IPS DF 4.7 (cell line): ENCODE measurements at regions not wholly inside any gene's neighbourhood (a gene's known extent, or its start where the extent isn't known, plus 50 kb on each side); places are given as distances from the start of the nearest gene placed in this dataset.
"Not testable (repeated sequence)": the region's sequence is repeated elsewhere in the genome, so short reads cannot be mapped to it uniquely, and the experiment has no call there.

Experiments
- DNase-seq: peaks from one replicate; pipeline ENCODE4 v3.0.0-alpha.2; 2013; ENCODE audit warnings: low spot score; ENCODE audit errors: extremely low read depth

DNA sequence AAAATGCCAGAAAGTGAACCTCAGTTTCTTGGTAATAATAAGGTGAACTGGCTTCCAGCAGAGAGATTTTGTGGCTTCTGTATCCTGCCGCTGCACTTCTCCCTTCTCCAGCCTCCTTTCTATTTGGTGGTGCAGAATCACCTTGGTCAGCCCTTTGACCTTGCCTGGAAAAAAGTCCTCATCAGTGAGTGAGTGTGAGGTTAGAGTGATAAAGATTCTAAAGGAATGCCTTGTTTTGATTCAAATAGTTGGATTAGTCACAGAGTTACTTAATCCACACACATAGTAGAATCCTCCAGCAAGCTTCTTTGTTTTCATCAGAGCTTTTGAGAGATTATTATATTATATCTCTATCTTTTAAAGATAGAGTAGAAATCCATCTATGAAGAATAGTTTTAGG is 140.9 kb downstream of the KCNRG start:
- no peak for DNase-seq

GRCh38 chr13:50156561-50157127 is 141.4 kb downstream of the KCNRG start:
- DNase-seq = no peak

- DNase-seq = no peak
Measured at GRCh38 chr13:50158385-50159165, 143.3 kb downstream of the KCNRG start.

GRCh38 chr13:50159607-50160006 is 144.4 kb downstream of the KCNRG start:
- DNase-seq = no peak

DNA sequence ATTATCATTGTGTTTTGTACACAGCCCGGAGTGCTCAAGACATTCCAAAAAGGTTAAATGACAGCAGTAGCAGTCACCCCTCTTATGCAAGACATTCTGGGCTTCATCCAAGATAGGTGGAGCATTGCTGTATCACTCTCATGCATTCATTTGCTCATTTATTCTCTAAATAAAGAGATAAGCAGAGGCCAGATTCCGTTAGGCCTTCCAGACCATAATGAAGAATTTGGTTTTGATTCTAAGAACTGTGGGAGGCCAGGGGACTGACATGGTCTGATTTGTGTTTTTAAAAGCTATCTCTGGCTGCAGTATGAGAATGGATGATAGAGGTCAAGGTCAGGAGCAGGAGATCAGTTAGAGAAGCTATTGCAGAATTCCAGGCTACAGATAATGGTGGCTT is 145.8 kb downstream of the KCNRG start:
- no peak for DNase-seq

DNA sequence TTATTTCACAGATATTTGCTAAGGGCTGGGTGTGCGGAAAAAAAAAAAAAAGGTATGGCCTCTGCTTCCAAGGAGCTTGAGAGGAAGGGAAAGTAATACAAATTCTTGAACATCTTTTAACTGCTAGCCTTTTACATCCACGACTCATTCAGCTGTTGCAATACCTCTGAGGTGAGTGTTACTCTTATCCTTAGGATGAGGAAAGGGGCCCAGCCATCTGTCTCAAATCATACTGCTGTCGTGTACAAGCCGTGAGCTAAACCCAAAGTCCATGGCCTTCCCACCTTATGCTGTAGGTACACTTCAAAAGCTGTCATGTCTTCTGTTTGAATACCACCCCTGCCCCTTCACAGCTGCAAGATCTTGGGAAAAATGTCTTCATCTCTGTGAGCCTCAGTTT is 146.8 kb downstream of the KCNRG start:
- DNase-seq = no peak

- no peak for DNase-seq
Measured at GRCh38 chr13:50162567-50162966, 147.3 kb downstream of the KCNRG start.

GRCh38 chr13:50167224-50167947 is 152.1 kb downstream of the KCNRG start:
- no peak for DNase-seq

GRCh38 chr13:50167967-50168366 is 152.7 kb downstream of the KCNRG start:
- no peak for DNase-seq

GRCh38 chr13:50168786-50169185 is 153.5 kb downstream of the KCNRG start:
- no peak for DNase-seq

- no peak for DNase-seq
Measured at GRCh38 chr13:50170447-50171037, 155.3 kb downstream of the KCNRG start.

DNA sequence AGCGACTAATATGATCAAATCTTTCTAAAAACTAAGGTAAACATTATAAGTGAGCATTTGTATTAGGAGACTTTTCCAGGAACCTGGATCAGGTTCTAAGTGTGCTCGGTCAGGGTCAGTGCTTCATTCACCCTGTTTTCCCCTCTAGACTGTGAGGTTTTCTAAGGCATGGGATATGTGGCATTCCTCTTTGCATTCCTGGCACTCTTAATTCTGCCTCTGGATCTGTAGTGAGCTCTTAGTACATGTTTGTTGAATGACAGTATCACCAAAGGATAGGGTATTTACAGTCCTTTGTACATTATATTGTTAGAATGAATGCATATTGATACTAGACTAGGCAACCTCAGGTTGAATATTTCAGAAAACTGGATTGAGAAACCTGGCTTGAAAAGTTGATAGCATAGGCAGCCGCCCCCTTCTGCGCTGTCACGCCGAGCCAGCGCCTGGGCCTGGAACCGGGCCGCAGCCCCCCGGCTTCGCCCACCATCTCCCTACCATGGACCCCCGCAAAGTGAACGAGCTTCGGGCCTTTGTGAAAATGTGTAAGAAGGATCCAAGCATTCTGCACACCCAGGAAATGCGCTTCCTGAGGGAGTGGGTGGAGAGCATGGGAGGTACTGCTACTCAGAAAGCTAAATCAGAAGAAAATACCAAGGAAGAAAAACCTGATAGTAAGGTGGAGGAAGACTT is 156.5 kb downstream of the KCNRG start:
- no peak for DNase-seq

GRCh38 chr13:50173045-50173444 is 157.8 kb downstream of the KCNRG start:
- DNase-seq = not testable (repeated sequence)

DNA sequence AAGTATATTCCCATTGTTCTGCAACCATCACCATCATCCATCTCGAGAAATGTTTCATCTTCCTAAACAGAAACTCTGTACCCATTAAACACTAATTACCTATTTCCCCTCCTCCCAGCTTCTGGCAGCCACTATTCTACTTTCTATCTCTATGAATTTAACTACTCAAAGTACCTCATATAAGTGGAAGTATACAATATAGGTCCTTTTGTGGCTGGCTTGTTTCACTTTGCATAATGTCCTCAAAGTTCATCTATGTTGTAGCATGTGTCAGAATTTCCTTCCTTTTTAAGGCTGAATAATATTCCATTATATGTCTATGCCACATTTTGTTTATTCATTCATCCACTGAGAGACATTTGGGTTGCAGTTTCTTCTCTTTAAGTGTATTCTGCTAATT is 159.4 kb downstream of the KCNRG start:
- DNase-seq = no peak

DNA sequence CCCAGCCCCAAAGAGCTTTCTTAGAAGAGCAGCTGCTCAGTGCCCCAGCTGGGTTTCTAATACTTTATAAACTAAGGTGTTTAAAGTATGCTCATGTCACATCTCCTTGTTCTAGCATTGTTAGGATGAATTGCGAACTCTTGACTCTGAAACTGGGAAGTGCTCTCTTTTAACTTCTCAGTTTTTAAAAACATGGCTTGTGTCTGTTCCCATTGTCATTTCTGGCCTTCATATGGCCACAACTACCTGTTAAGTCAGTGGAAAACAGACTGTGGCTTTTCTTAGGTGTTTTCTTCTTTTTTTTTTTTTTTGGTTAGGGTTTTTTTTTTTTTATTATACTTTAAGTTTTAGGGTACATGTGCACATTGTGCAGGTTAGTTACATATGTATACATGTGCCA is 164.7 kb downstream of the KCNRG start:
- no peak for DNase-seq

DNA sequence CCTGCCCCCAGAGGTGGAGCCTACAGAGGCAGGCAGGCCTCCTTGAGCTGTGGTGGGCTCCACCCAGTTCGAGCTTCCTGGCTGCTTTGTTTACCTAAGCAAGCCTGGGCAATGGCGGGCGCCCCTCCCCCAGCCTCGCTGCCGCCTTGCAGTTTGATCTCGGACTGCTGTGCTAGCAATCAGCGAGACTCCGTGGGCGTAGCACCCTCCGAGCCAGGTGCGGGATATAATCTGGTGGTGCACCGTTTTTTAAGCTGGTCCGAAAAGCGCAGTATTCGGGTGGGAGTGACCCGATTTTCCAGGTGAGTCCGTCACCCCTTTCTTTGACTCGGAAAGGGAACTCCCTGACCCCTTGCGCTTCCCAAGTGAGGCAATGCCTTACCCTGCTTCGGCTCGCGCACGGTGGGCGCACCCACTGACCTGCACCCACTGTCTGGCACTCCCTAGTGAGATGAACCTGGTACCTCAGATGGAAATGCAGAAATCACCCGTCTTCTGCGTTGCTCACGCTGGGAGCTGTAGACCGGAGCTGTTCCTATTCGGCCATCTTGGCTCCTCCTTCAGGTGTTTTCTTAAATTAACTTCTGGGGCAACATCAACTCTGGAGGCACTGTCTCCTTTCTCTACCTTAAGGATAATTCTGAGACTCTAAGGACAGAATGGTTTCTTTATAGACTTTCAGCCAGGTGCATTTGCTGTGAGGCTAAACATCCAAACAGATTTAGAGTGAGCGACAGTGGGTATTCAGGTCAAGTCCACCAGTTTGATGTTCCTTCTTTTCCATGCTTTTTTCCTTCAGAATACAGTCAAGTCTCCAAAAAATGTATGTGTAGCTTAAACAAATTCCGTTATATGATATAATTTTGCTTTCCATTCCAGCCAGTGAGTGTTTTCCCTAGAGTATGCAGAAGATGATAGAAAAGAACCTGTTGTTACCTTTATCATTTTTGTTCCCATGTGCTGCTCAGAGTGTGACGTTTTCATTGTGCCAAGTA is 170.8 kb downstream of the KCNRG start:
- not testable (repeated sequence) for DNase-seq

DNA sequence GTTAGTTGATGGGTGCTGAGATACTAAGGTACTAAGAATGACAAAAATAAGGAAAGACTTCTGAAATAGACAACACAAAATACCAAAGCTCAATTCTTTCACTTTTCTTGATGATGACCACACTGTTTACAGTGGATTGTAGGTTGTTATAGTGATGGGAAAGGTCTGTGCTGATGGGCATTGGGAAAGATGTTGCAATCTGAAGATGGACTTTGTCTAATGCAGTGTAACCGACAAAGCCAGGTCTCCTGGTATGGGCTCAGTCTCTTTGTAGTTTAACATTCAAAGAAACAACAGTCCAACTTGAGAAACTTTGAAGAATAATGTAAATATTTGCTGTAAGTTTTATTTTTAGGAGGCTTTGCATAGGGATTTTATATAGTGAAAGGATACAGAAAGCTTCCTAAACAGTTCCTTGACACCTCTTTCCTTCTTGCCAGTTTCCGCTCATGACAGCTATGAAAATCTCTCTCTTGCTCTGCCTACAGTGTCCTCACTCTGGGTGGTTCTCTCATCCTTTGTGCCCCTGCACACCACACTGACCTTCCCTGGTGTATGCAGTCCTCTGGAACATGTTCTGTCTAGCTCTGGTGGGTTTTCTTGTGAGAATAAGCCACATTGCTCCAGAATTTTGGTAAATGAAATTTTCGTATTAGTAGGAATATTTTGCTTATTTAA is 172.2 kb downstream of the KCNRG start:
- no peak for DNase-seq

- no peak for DNase-seq
Measured at GRCh38 chr13:50188696-50189095, 173.5 kb downstream of the KCNRG start.

GRCh38 chr13:50189450-50189849 is 174.2 kb downstream of the KCNRG start:
- no peak for DNase-seq

- no peak for DNase-seq
Measured at GRCh38 chr13:50191004-50191403, 175.8 kb downstream of the KCNRG start.
